ENCODE measurements at regions not wholly inside any gene's neighbourhood (a gene's known extent, or its start where the extent isn't known, plus 50 kb on each side); places are given as distances from the start of the nearest gene placed in this dataset.
"Not testable (repeated sequence)": the region's sequence is repeated elsewhere in the genome, so short reads cannot be mapped to it uniquely, and the experiment has no call there.

- Histone ChIP-seq H3K4me1 (no peaks in the 10 kb centered on the region), H3K27me3 (no peaks in the 10 kb centered on the region), H3K36me3 (no peaks in the 10 kb centered on the region), H3K9me3 (no peaks in the 10 kb centered on the region), H3K4me3 (no peak overlapping the region), H3K27ac (no peak overlapping the region)
- TF ChIP-seq CTCF (IDR thresholded peaks at IDR 0.05) (no peak), POLR2AphosphoS5 (IDR thresholded peaks at IDR 0.05) (no peak), POLR2A (IDR thresholded peaks at IDR 0.05) (no peak), EP300 (IDR thresholded peaks at IDR 0.05) (no peak)
- 31 to 54% methylated on average over 2 to 4 of the region's 5 CpGs for WGBS, 2 donors (ENCODE audit: low coverage in 1 of 2)
- no peak for ATAC-seq
Observed at GRCh38 chr4:18106620-18107019, 85.1 kb upstream of the LCORL start.

- no peak for ATAC-seq
- H3K4me1 ChIP-seq = no peaks in the 10 kb centered on the region
- no peak for TF ChIP-seq CTCF (IDR thresholded peaks at IDR 0.05)
- H3K36me3 ChIP-seq = no peaks in the 10 kb centered on the region
- H3K27ac ChIP-seq = no peak overlapping the region
- H3K27me3 ChIP-seq = no peaks in the 10 kb centered on the region
- H3K9me3 ChIP-seq = no peaks in the 10 kb centered on the region
- 41 to 74% methylated on average over 2 to 4 of the region's 4 CpGs for WGBS, 2 donors (ENCODE audit: low coverage in 1 of 2)
- H3K4me3 ChIP-seq = no peak overlapping the region
Observed at GRCh38 chr4:18105030-18106011, 83.8 kb upstream of the LCORL start.

- Histone ChIP-seq H3K36me3 (no peaks in the 10 kb centered on the region), H3K4me1 (no peaks in the 10 kb centered on the region), H3K4me3 (no peak overlapping the region), H3K27me3 (no peaks in the 10 kb centered on the region), H3K9me3 (no peaks in the 10 kb centered on the region), H3K27ac (no peak overlapping the region)
- 48 to 50% methylated on average over 2 to 3 of the region's 3 CpGs for WGBS, 2 donors (ENCODE audit: low coverage in 1 of 2)
- no peak for TF ChIP-seq CTCF (IDR thresholded peaks at IDR 0.05)
- no peak for TF ChIP-seq POLR2AphosphoS5 (IDR thresholded peaks at IDR 0.05)
- TF ChIP-seq EP300 (IDR thresholded peaks at IDR 0.05) = no peak
- no peak for TF ChIP-seq POLR2A (IDR thresholded peaks at IDR 0.05)
- ATAC-seq = no peak
Observed at GRCh38 chr4:18103876-18104605, 82.5 kb upstream of the LCORL start.

- no peak overlapping the region for H3K4me3 ChIP-seq
- H3K4me1 ChIP-seq = no peaks in the 10 kb centered on the region
- WGBS, 2 donors (ENCODE audit: low coverage in 1 of 2) = 46 to 61% methylated on average over 4 of the region's 4 CpGs
- H3K27me3 ChIP-seq = no peaks in the 10 kb centered on the region
- H3K9me3 ChIP-seq = no peaks in the 10 kb centered on the region
- H3K27ac ChIP-seq = no peak overlapping the region
- ATAC-seq = no peak
- no peak for TF ChIP-seq POLR2AphosphoS5 (IDR thresholded peaks at IDR 0.05)
- no peak for TF ChIP-seq EP300 (IDR thresholded peaks at IDR 0.05)
- TF ChIP-seq POLR2A (IDR thresholded peaks at IDR 0.05) = no peak
- no peak for TF ChIP-seq CTCF (IDR thresholded peaks at IDR 0.05)
- H3K36me3 ChIP-seq = no peaks in the 10 kb centered on the region
Observed at GRCh38 chr4:18100657-18101056, 79.1 kb upstream of the LCORL start.

GRCh38 chr4:18090447-18090846 lies 68.9 kb upstream of the LCORL start:
- H3K27me3 ChIP-seq, H3K4me1 ChIP-seq, ATAC-seq, H3K9me3 ChIP-seq, H3K27ac ChIP-seq, H3K4me3 ChIP-seq, H3K36me3 ChIP-seq: not testable (repeated sequence)
- WGBS, 2 donors (ENCODE audit: low coverage in 1 of 2) = 60 to 88% methylated on average over 1 to 2 of the region's 6 CpGs
